IMR-90 (cell line): ENCODE measurements at regions not wholly inside any gene's neighbourhood (a gene's known extent, or its start where the extent isn't known, plus 50 kb on each side); places are given as distances from the start of the nearest gene placed in this dataset.

Experiments
- ATAC-seq: fragments of 200-7000 bp; cut with Tn5 transposase; 2 replicates; pipeline ENCODE4 v1.9.1; 2020; ENCODE audit warnings: low read depth, mild to moderate bottlenecking, moderate library complexity
- BruUV-seq: library from RNA; stranded (reverse); fragments of 400-500 nt; replicated peaks from 2 replicates; lab custom pipeline; 2021; lab: Mats Ljungman, UMichigan
- CTCF ChIA-PET: fragments of 300-600 bp; formaldehyde crosslinking; extraction: SDS; loops from one replicate; lab custom pipeline; 2021; ENCODE audit warnings: antibody characterized with exemption; lab: Yijun Ruan, JAX
- POLR2A ChIA-PET: fragments of 300-600 bp; sonication (Branson Sonifier 250); formaldehyde crosslinking; loops from one replicate; lab custom pipeline; 2022; ENCODE audit warnings: antibody characterized with exemption; ENCODE audit not compliant: unreplicated experiment; lab: Charles Lee
- DNase-seq: peaks from one replicate; pipeline ENCODE4 v3.0.0; 2013
- H2AFZ ChIP-seq: replicated peaks from 2 replicates; pipeline ENCODE3; 2013; ENCODE audit warnings: low read length, mild to moderate bottlenecking; ENCODE audit not compliant: poor library complexity
- H2AK5ac ChIP-seq: 2 replicates; pipeline ENCODE4 v1.6.1; 2013; ENCODE audit warnings: low read depth, low read length, inconsistent platforms
- H2AK9ac ChIP-seq: replicated peaks from 2 replicates; pipeline ENCODE3; 2013; ENCODE audit warnings: mild to moderate bottlenecking, low read depth, low read length, moderate library complexity; ENCODE audit not compliant: poor library complexity
- H2BK120ac ChIP-seq: 2 replicates; pipeline ENCODE4 v1.6.1; 2013; ENCODE audit warnings: low read depth, low read length, inconsistent platforms
- H2BK15ac ChIP-seq: 3 replicates; pipeline ENCODE4 v1.6.1; 2013; ENCODE audit warnings: low read depth, low read length, inconsistent platforms
- H2BK20ac ChIP-seq: 2 replicates; pipeline ENCODE4 v1.6.1; 2013; ENCODE audit warnings: low read depth, mild to moderate bottlenecking, inconsistent platforms, low read length, moderate library complexity
- H2BK5ac ChIP-seq: 2 replicates; pipeline ENCODE4 v1.6.1; 2013; ENCODE audit warnings: mild to moderate bottlenecking, low read depth, low read length, inconsistent platforms; ENCODE audit not compliant: poor library complexity, severe bottlenecking
- H3K14ac ChIP-seq: replicated peaks from 2 replicates; pipeline ENCODE4 v1.6.1; 2013; ENCODE audit warnings: low read depth, low read length, inconsistent platforms
- H3K18ac ChIP-seq: 2 replicates; pipeline ENCODE4 v1.6.1; 2013; ENCODE audit warnings: low read depth, low read length, control low read depth
- H3K23ac ChIP-seq: 2 replicates; pipeline ENCODE4 v1.6.1; 2013; ENCODE audit warnings: low read depth, low read length, inconsistent platforms
- H3K27ac ChIP-seq: 2 replicates; pipeline ENCODE4 v1.5.1; 2013; ENCODE audit warnings: mild to moderate bottlenecking, control low read depth, low read length; ENCODE audit not compliant: insufficient read depth
- H3K27me3 ChIP-seq: 2 replicates; pipeline ENCODE4 v1.6.1; 2013; ENCODE audit warnings: low read length; ENCODE audit not compliant: control insufficient read depth, insufficient read depth
- H3K36me3 ChIP-seq: 2 replicates; pipeline ENCODE4 v1.6.1; 2013; ENCODE audit warnings: low read length, mixed read lengths; ENCODE audit not compliant: control insufficient read depth, insufficient read depth
- H3K4ac ChIP-seq: 2 replicates; pipeline ENCODE4 v1.6.1; 2013; ENCODE audit warnings: low read depth, low read length, inconsistent platforms
- H3K4me1 ChIP-seq: 2 replicates; pipeline ENCODE4 v1.6.1; 2013; ENCODE audit warnings: low read length, mixed read lengths; ENCODE audit not compliant: control insufficient read depth, insufficient read depth
- H3K4me2 ChIP-seq: 2 replicates; pipeline ENCODE4 v1.6.1; 2013; ENCODE audit warnings: low read depth, mild to moderate bottlenecking, control low read depth, low read length, moderate library complexity
- H3K4me3 ChIP-seq: 2 replicates; pipeline ENCODE4 v1.5.1; 2013; ENCODE audit warnings: low read depth, mild to moderate bottlenecking, control low read depth, low read length, moderate library complexity; ENCODE audit not compliant: insufficient read depth
- H3K56ac ChIP-seq: 2 replicates; pipeline ENCODE4 v1.6.1; 2013; ENCODE audit warnings: low read length, inconsistent platforms; ENCODE audit not compliant: insufficient read depth; ENCODE audit errors: extremely low read depth
- H3K79me1 ChIP-seq, 2 experiments: 2 replicates each; pipeline ENCODE4 v1.6.1; 2013; ENCODE audit warnings: low read length in 2 of 2, inconsistent platforms in 1 of 2, low read depth in 1 of 2
- H3K9ac ChIP-seq: 2 replicates; pipeline ENCODE4 v1.6.1; 2013; ENCODE audit warnings: low read depth, low read length, control low read depth
- H3K9me1 ChIP-seq: 2 replicates; pipeline ENCODE4 v1.6.1; 2013; ENCODE audit warnings: low read length, inconsistent platforms; ENCODE audit not compliant: insufficient read depth
- H3K9me3 ChIP-seq: 2 replicates; pipeline ENCODE4 v1.6.1; 2013; ENCODE audit warnings: low read length; ENCODE audit not compliant: control insufficient read depth, insufficient read depth
- H4K20me1 ChIP-seq: 2 replicates; pipeline ENCODE4 v1.6.1; 2013; ENCODE audit warnings: low read length, inconsistent platforms; ENCODE audit not compliant: insufficient read depth
- H4K5ac ChIP-seq: 2 replicates; pipeline ENCODE4 v1.6.1; 2013; ENCODE audit warnings: mild to moderate bottlenecking, low read depth, low read length, control low read depth
- H4K8ac ChIP-seq, 2 experiments: 2 replicates each; pipeline ENCODE4 v1.6.1; 2013; ENCODE audit warnings: low read depth in 2 of 2, low read length in 2 of 2, control low read depth in 1 of 2, inconsistent platforms in 1 of 2
- H4K91ac ChIP-seq: 2 replicates; pipeline ENCODE4 v1.6.1; 2013; ENCODE audit warnings: low read depth, low read length, inconsistent platforms; ENCODE audit not compliant: insufficient read depth
- CHD1 ChIP-seq: IDR thresholded peaks from 2 replicates; pipeline ENCODE4 v1.6.1; 2012; ENCODE audit warnings: low read depth, low read length, improper control_type of control experiment
- FOS ChIP-seq: fragments of 150-350 bp; IDR thresholded peaks from 2 replicates; pipeline ENCODE4 v1.6.1; 2016; ENCODE audit warnings: low read depth, low read length
- RFX5 ChIP-seq: IDR thresholded peaks from 2 replicates; pipeline ENCODE4 v1.8.0; 2012; ENCODE audit warnings: low read depth, mild to moderate bottlenecking, low read length, moderate library complexity
- WGBS, 2 experiments: methylation state at CpG; one replicate each; pipeline versions ENCODE4 v1.1.5 to v1.1.7; 2013; ENCODE audit warnings: missing lambda C conversion rate in 2 of 2; ENCODE audit not compliant: insufficient read length in 1 of 2; ENCODE audit errors: extremely low coverage in 2 of 2; 5-methylcytosine and 5-hydroxymethylcytosine counted together
- dilution Hi-C: fragments of 300-500 bp; cut with HindIII; formaldehyde crosslinking; loops from one replicate; pipeline ENCODE4 v1.14.3; 2018; ENCODE audit warnings: low sequenced_read_pairs; ENCODE audit not compliant: unreplicated experiment
- in situ Hi-C: fragments of 300-500 bp; cut with MboI; formaldehyde crosslinking; loops from 3 replicates; pipeline ENCODE4 v1.14.3; 2019; ENCODE audit warnings: low sequenced_read_pairs, inconsistent platforms, mixed read lengths
- intact Hi-C: fragments of 100-400 bp; cut with micrococcal nuclease; formaldehyde crosslinking; loops from 2 replicates; pipeline ENCODE4 v1.10.0; 2022
- TF ChIP-seq, protein P1 (sequence below): fragments of 150-350 bp; IDR thresholded peaks from 2 replicates; pipeline ENCODE4 v1.6.1; 2017; ENCODE audit warnings: mild to moderate bottlenecking, antibody characterized with exemption, low read length, low read depth

- Histone ChIP-seq H2AK9ac (no peak overlapping the region), H3K9me1 (no peaks in the 10 kb centered on the region), H3K36me3 (no peaks in the 10 kb centered on the region), H3K56ac (no peak overlapping the region), H3K4ac (no peak overlapping the region), H2BK5ac (no peak overlapping the region), H4K20me1 (no peaks in the 10 kb centered on the region), H3K14ac (no peak overlapping the region), H3K79me1 (no peaks in the 10 kb centered on the region), H2BK120ac (no peak overlapping the region), H3K27ac (no peak overlapping the region), H3K23ac (no peak overlapping the region), H3K9ac (no peak overlapping the region), H2AK5ac (no peak overlapping the region), H3K27me3 (no peaks in the 10 kb centered on the region), H2BK20ac (no peak overlapping the region), H4K8ac (no peak overlapping the region), H3K4me2 (no peak overlapping the region), H3K4me1 (no peaks in the 10 kb centered on the region), H3K4me3 (no peak overlapping the region), H2BK15ac (no peak overlapping the region), H4K91ac (no peak overlapping the region), H2AFZ (no peak overlapping the region), H3K9me3 (peaks cover 7% of the 10 kb centered on the region; the same call in 1 of the 2 replicates), H3K18ac (no peak overlapping the region), H4K5ac (no peak overlapping the region)
- no TSS peak for BruUV-seq
- POLR2A ChIA-PET = no interaction called here
- no CpG with 5 or more reads among the region's 17 CpGs for WGBS, 2 experiments
- DNase-seq (no peak), ATAC-seq (no peak)
- CTCF ChIA-PET = no interaction called here
- TF ChIP-seq FOS (no peak), RFX5 (no peak), CHD1 (no peak)
- TF ChIP-seq, protein P1, sequence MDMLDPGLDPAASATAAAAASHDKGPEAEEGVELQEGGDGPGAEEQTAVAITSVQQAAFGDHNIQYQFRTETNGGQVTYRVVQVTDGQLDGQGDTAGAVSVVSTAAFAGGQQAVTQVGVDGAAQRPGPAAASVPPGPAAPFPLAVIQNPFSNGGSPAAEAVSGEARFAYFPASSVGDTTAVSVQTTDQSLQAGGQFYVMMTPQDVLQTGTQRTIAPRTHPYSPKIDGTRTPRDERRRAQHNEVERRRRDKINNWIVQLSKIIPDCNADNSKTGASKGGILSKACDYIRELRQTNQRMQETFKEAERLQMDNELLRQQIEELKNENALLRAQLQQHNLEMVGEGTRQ = no peak
- intact Hi-C loops = no loop called here
- in situ Hi-C loops = no loop called here
- dilution Hi-C loops = no loop called here
These were observed 338.0 kb downstream of the BCL11A start for GRCh38 chr2:60215386-60215901.
